ENCODE measurements at regions not wholly inside any gene's neighbourhood (a gene's known extent, or its start where the extent isn't known, plus 50 kb on each side); places are given as distances from the start of the nearest gene placed in this dataset.

DNA sequence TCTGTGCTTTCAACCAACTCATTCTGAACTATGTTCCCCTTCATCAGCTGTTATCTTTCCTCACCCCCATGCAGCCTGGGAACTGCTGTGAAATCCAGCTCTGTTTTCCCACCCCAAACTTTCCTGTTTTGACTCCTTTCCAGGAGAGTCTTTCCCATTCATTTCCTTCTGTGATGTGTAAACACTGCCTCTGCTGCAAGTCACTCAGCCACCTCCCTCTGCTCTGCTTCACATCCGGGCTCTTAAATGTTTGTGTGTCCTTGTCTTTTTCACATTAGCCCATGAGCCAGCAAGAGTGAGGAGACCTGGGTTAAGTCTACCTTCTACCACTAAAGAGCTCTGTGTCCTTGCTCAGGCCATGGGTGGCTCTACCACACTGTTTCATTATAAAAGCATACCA is 137.5 kb downstream of the ICE1 start:
- TF ChIP-seq EZH2 (IDR thresholded peaks at IDR 0.05; ENCODE audit: borderline replicate concordance, insufficient read depth, low read length, poor library complexity, severe bottlenecking): no peak
- TF ChIP-seq, protein P1, sequence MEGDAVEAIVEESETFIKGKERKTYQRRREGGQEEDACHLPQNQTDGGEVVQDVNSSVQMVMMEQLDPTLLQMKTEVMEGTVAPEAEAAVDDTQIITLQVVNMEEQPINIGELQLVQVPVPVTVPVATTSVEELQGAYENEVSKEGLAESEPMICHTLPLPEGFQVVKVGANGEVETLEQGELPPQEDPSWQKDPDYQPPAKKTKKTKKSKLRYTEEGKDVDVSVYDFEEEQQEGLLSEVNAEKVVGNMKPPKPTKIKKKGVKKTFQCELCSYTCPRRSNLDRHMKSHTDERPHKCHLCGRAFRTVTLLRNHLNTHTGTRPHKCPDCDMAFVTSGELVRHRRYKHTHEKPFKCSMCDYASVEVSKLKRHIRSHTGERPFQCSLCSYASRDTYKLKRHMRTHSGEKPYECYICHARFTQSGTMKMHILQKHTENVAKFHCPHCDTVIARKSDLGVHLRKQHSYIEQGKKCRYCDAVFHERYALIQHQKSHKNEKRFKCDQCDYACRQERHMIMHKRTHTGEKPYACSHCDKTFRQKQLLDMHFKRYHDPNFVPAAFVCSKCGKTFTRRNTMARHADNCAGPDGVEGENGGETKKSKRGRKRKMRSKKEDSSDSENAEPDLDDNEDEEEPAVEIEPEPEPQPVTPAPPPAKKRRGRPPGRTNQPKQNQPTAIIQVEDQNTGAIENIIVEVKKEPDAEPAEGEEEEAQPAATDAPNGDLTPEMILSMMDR (IDR thresholded peaks at IDR 0.05; ENCODE audit: poor library complexity, severe bottlenecking): no peak
- TF ChIP-seq POLR2AphosphoS5 (IDR thresholded peaks at IDR 0.05): no peak

All from neural cell (in vitro differentiated cells).